Epithelial cell of esophagus (primary cell): ENCODE measurements at regions not wholly inside any gene's neighbourhood (a gene's known extent, or its start where the extent isn't known, plus 50 kb on each side); places are given as distances from the start of the nearest gene placed in this dataset.

Source experiments
- DNase-seq: peaks from one replicate; pipeline ENCODE4 v3.0.0; 2010; ENCODE audit warnings: low read depth
- H3K4me3 ChIP-seq: 2 replicates; pipeline ENCODE4 v1.5.1; 2011; ENCODE audit warnings: mild to moderate bottlenecking, low read length, control low read depth
- CTCF ChIP-seq: IDR thresholded peaks from 2 replicates; pipeline ENCODE4 v1.5.1; 2011; ENCODE audit warnings: low read depth, mild to moderate bottlenecking, low read length, control low read depth, inconsistent platforms; ENCODE audit not compliant: insufficient read depth; ENCODE audit errors: missing control alignments

- DNase-seq = no peak
- no peak for TF ChIP-seq CTCF
- no peak overlapping the region for H3K4me3 ChIP-seq
Measured at GRCh38 chr2:82491591-82491990, 1967.5 kb downstream of the SUCLG1 start.

- no peak overlapping the region for H3K4me3 ChIP-seq
- DNase-seq = no peak
- no peak for TF ChIP-seq CTCF
Measured at GRCh38 chr2:82487354-82487753, 1971.7 kb downstream of the SUCLG1 start.

- DNase-seq = no peak
- no peak for TF ChIP-seq CTCF
- H3K4me3 ChIP-seq = no peak overlapping the region
Measured at GRCh38 chr2:82485701-82486100, 1973.4 kb downstream of the SUCLG1 start.

- TF ChIP-seq CTCF = no peak
- no peak for DNase-seq
- H3K4me3 ChIP-seq = no peak overlapping the region
Measured at GRCh38 chr2:82481207-82481606, 1977.9 kb downstream of the SUCLG1 start.

- no peak for TF ChIP-seq CTCF
- H3K4me3 ChIP-seq = no peak overlapping the region
- no peak for DNase-seq
Measured at GRCh38 chr2:82478641-82479040, 1980.4 kb downstream of the SUCLG1 start.

- no peak for DNase-seq
- TF ChIP-seq CTCF = no peak
- H3K4me3 ChIP-seq = no peak overlapping the region
Measured at GRCh38 chr2:82476094-82476493, 1983.0 kb downstream of the SUCLG1 start.

GRCh38 chr2:82428251-82428650 lies 2030.8 kb downstream of the SUCLG1 start:
- no peak for TF ChIP-seq CTCF
- no peak overlapping the region for H3K4me3 ChIP-seq
- DNase-seq = no peak
